Testis (tissue), 2 donors: ENCODE measurements at regions not wholly inside any gene's neighbourhood (a gene's known extent, or its start where the extent isn't known, plus 50 kb on each side); places are given as distances from the start of the nearest gene placed in this dataset.

Experiments
- CTCF ChIP-seq, 3 experiments: fragments of 450-650 bp in 2 of 3; fragments of 200-600 bp in 1 of 3; sonication (generic) in 1 of 3; IDR thresholded peaks; one replicate each; pipeline ENCODE4 v1.5.1; 2016 to 2019; ENCODE audit warnings: antibody characterized with exemption in 3 of 3, mild to moderate bottlenecking in 2 of 3, moderate library complexity in 1 of 3
- POLR2A ChIP-seq: fragments of 450-650 bp; IDR thresholded peaks from one replicate; pipeline ENCODE4 v1.6.1; 2017; ENCODE audit warnings: antibody characterized with exemption, mild to moderate bottlenecking, moderate library complexity

- TF ChIP-seq CTCF (IDR thresholded peaks at IDR 0.05) (no peak), POLR2A (no peak)
Observed at GRCh38 chr5:3878267-3878666, 282.6 kb downstream of the IRX1 start.
